ENCODE measurements at regions not wholly inside any gene's neighbourhood (a gene's known extent, or its start where the extent isn't known, plus 50 kb on each side); places are given as distances from the start of the nearest gene placed in this dataset.
"Not testable (repeated sequence)": the region's sequence is repeated elsewhere in the genome, so short reads cannot be mapped to it uniquely, and the experiment has no call there.

- TF ChIP-seq, protein P1, sequence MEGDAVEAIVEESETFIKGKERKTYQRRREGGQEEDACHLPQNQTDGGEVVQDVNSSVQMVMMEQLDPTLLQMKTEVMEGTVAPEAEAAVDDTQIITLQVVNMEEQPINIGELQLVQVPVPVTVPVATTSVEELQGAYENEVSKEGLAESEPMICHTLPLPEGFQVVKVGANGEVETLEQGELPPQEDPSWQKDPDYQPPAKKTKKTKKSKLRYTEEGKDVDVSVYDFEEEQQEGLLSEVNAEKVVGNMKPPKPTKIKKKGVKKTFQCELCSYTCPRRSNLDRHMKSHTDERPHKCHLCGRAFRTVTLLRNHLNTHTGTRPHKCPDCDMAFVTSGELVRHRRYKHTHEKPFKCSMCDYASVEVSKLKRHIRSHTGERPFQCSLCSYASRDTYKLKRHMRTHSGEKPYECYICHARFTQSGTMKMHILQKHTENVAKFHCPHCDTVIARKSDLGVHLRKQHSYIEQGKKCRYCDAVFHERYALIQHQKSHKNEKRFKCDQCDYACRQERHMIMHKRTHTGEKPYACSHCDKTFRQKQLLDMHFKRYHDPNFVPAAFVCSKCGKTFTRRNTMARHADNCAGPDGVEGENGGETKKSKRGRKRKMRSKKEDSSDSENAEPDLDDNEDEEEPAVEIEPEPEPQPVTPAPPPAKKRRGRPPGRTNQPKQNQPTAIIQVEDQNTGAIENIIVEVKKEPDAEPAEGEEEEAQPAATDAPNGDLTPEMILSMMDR (IDR thresholded peaks at IDR 0.05) = not testable (repeated sequence)
- TF ChIP-seq POLR2A (IDR thresholded peaks at IDR 0.05) = not testable (repeated sequence)
Observed at GRCh38 chrX:101738411-101738810, 78.8 kb upstream of the ARMCX2 start.
